ENCODE measurements at regions not wholly inside any gene's neighbourhood (a gene's known extent, or its start where the extent isn't known, plus 50 kb on each side); places are given as distances from the start of the nearest gene placed in this dataset.

DNA sequence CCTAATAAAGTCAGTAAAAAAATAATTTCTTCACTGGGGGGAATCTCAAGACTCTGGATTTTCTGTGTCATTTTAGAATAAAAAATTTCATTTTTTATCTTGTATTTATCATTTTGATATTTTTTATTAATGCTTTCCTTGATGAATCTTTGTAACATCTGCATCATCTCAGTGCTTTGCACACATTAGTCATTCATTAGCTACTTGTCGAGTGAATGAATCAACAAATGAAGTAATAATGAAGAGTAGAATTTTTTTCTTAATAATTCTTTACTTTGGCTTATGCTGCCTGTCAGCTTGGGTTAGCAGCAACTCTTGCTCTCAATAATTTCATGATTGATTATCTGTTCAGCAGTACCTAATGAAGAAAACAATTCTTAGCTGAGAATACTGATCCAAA, 530.8 kb downstream of the GRXCR1 start:
- TF ChIP-seq, protein P1, sequence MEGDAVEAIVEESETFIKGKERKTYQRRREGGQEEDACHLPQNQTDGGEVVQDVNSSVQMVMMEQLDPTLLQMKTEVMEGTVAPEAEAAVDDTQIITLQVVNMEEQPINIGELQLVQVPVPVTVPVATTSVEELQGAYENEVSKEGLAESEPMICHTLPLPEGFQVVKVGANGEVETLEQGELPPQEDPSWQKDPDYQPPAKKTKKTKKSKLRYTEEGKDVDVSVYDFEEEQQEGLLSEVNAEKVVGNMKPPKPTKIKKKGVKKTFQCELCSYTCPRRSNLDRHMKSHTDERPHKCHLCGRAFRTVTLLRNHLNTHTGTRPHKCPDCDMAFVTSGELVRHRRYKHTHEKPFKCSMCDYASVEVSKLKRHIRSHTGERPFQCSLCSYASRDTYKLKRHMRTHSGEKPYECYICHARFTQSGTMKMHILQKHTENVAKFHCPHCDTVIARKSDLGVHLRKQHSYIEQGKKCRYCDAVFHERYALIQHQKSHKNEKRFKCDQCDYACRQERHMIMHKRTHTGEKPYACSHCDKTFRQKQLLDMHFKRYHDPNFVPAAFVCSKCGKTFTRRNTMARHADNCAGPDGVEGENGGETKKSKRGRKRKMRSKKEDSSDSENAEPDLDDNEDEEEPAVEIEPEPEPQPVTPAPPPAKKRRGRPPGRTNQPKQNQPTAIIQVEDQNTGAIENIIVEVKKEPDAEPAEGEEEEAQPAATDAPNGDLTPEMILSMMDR (conservative IDR thresholded peaks at IDR 0.05), result no peak
- TF ChIP-seq ZFX (IDR thresholded peaks at IDR 0.05), result no peak
